ENCODE measurements at regions not wholly inside any gene's neighbourhood (a gene's known extent, or its start where the extent isn't known, plus 50 kb on each side); places are given as distances from the start of the nearest gene placed in this dataset.

- DNase-seq: no peak
Observed at GRCh38 chr12:92365836-92366235, 220.2 kb upstream of the BTG1 start.

- DNase-seq: no peak
Observed at GRCh38 chr12:92365333-92365732, 219.7 kb upstream of the BTG1 start.

GRCh38 chr12:92363295-92364146 lies 217.9 kb upstream of the BTG1 start:
- peak in 44 of 58 donors; percentile 1 to 63 (median 16) for DNase-seq

GRCh38 chr12:92362785-92363184 lies 217.1 kb upstream of the BTG1 start:
- no peak for DNase-seq

- DNase-seq: no peak
Observed at GRCh38 chr12:92362126-92362525, 216.5 kb upstream of the BTG1 start.

- DNase-seq: no peak
Observed at GRCh38 chr12:92360543-92360942, 214.9 kb upstream of the BTG1 start.

- DNase-seq: no peak
Observed at GRCh38 chr12:92359581-92360209, 214.0 kb upstream of the BTG1 start.

GRCh38 chr12:92357584-92358261 lies 212.1 kb upstream of the BTG1 start:
- DNase-seq: no peak

- no peak for DNase-seq
Observed at GRCh38 chr12:92356425-92356824, 210.8 kb upstream of the BTG1 start.

- DNase-seq: no peak
Observed at GRCh38 chr12:92349635-92350034, 204.0 kb upstream of the BTG1 start.

GRCh38 chr12:92342574-92342973 lies 196.9 kb upstream of the BTG1 start:
- DNase-seq: no peak

GRCh38 chr12:92341065-92341668 lies 195.5 kb upstream of the BTG1 start:
- no peak for DNase-seq

- DNase-seq: no peak
Observed at GRCh38 chr12:92340441-92341064, 194.9 kb upstream of the BTG1 start.

- DNase-seq: no peak
Observed at GRCh38 chr12:92340003-92340402, 194.4 kb upstream of the BTG1 start.

GRCh38 chr12:92339198-92339821 lies 193.7 kb upstream of the BTG1 start:
- DNase-seq: no peak

- DNase-seq: no peak
Observed at GRCh38 chr12:92338671-92339070, 193.0 kb upstream of the BTG1 start.

- DNase-seq: no peak
Observed at GRCh38 chr12:92338102-92338501, 192.5 kb upstream of the BTG1 start.

GRCh38 chr12:92337128-92337527 lies 191.5 kb upstream of the BTG1 start:
- DNase-seq: no peak

- no peak for DNase-seq
Observed at GRCh38 chr12:92336641-92337040, 191.0 kb upstream of the BTG1 start.

- DNase-seq: no peak
Observed at GRCh38 chr12:92335831-92336230, 190.2 kb upstream of the BTG1 start.

GRCh38 chr12:92334552-92334951 lies 188.9 kb upstream of the BTG1 start:
- no peak for DNase-seq
